Kidney (tissue), 13 donors: ENCODE measurements at regions not wholly inside any gene's neighbourhood (a gene's known extent, or its start where the extent isn't known, plus 50 kb on each side); places are given as distances from the start of the nearest gene placed in this dataset.

Source experiments
- DNase-seq, 5 donors: peaks; one replicate each; pipeline ENCODE4 v3.0.0-alpha.2; 2013 to 2020
- FAIRE-seq: peaks from 2 replicates; lab custom pipeline; 2012; peaks lifted over from hg19 to GRCh38; lab: Jason Lieb, UNC
- H3K27ac ChIP-seq, 2 donors: one replicate each; pipeline ENCODE4 v1.7.0; 2013; ENCODE audit warnings: low read depth in 2 of 2, low read length in 2 of 2, inconsistent platforms in 1 of 2
- H3K27me3 ChIP-seq: one replicate; pipeline ENCODE4 v1.7.1; 2013; ENCODE audit warnings: low read length, inconsistent platforms; ENCODE audit not compliant: control insufficient read depth, insufficient read depth
- H3K36me3 ChIP-seq, 3 donors: one replicate each; pipeline versions ENCODE4 v1.7.0 to v1.7.1; 2013; ENCODE audit warnings: low read length in 3 of 3, control low read depth in 1 of 3, inconsistent platforms in 1 of 3; ENCODE audit not compliant: insufficient read depth in 3 of 3, control insufficient read depth in 2 of 3
- H3K4me1 ChIP-seq, 3 donors: one replicate each; pipeline versions ENCODE4 v1.7.0 to v1.7.1; 2013; ENCODE audit warnings: low read length in 3 of 3, inconsistent platforms in 1 of 3, low read depth in 1 of 3; ENCODE audit not compliant: control insufficient read depth in 2 of 3, insufficient read depth in 2 of 3
- H3K4me3 ChIP-seq, 3 donors: one replicate each; pipeline versions ENCODE4 v1.7.0 to v1.8.1; 2013; ENCODE audit warnings: low read length in 3 of 3, control low read depth in 1 of 3, inconsistent platforms in 1 of 3
- H3K9ac ChIP-seq, 3 donors: one replicate each; pipeline versions ENCODE4 v1.7.0 to v1.7.1; 2013; ENCODE audit warnings: low read length in 3 of 3, control low read depth in 1 of 3, inconsistent platforms in 1 of 3
- H3K9me3 ChIP-seq, 3 donors: one replicate each; pipeline versions ENCODE4 v1.7.0 to v1.7.1; 2013; ENCODE audit warnings: low read length in 3 of 3, control low read depth in 1 of 3, inconsistent platforms in 1 of 3; ENCODE audit not compliant: control insufficient read depth in 2 of 3, insufficient read depth in 1 of 3
- intact Hi-C: fragments of 100-400 bp; cut with DNase I; formaldehyde crosslinking; loops from one replicate; pipeline ENCODE4 v1.11.1; 2022
- TF ChIP-seq, protein P1 (sequence below): IDR thresholded peaks from 3 replicates; pipeline ENCODE4 v1.5.1; 2012; ENCODE audit warnings: mild to moderate bottlenecking, moderate library complexity, borderline replicate concordance; ENCODE audit not compliant: insufficient read depth; ENCODE audit errors: extremely low read depth
- donor health status: control.
- donor health status: control.
- donor health status: control.
- donor health status: control.
- donor health status: control.
- donor health status: DM: yes; HTN: yes; CAD: no.
- donor health status: Normal renal cell carcinoma (clear cell type).

DNA sequence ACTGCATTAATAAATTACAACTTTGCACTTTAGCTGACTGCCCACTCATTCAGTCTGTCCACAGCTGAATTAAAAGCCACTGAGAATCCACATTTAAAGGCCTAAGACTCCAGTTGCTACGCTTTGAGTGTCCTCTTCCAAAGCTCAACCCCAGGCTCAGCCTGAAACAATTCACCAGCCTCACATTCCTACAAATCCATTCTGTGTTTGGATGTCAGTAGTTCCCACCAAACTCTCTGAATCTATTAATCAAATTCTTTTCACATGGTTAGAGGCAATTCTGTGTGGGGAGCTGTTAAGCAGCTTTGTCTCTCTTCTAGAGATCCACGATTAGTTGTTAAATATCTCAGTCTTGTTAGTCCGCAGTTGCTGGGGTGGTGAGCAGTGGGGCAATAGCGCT lies 116.8 kb upstream of the UBE2E2 start:
- Histone ChIP-seq H3K4me1 (no peaks in the 10 kb centered on the region), H3K36me3 (no peaks in the 10 kb centered on the region), H3K27ac (no peak overlapping the region), H3K9ac (no peak overlapping the region), H3K4me3 (no peak overlapping the region), H3K9me3 (no peaks in the 10 kb centered on the region), H3K27me3 (no peaks in the 10 kb centered on the region)
- no peak for FAIRE-seq
- DNase-seq = peak in 1 of 5 donors; percentile 31
- intact Hi-C loops = no loop called here
- TF ChIP-seq, protein P1, sequence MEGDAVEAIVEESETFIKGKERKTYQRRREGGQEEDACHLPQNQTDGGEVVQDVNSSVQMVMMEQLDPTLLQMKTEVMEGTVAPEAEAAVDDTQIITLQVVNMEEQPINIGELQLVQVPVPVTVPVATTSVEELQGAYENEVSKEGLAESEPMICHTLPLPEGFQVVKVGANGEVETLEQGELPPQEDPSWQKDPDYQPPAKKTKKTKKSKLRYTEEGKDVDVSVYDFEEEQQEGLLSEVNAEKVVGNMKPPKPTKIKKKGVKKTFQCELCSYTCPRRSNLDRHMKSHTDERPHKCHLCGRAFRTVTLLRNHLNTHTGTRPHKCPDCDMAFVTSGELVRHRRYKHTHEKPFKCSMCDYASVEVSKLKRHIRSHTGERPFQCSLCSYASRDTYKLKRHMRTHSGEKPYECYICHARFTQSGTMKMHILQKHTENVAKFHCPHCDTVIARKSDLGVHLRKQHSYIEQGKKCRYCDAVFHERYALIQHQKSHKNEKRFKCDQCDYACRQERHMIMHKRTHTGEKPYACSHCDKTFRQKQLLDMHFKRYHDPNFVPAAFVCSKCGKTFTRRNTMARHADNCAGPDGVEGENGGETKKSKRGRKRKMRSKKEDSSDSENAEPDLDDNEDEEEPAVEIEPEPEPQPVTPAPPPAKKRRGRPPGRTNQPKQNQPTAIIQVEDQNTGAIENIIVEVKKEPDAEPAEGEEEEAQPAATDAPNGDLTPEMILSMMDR = no peak

DNA sequence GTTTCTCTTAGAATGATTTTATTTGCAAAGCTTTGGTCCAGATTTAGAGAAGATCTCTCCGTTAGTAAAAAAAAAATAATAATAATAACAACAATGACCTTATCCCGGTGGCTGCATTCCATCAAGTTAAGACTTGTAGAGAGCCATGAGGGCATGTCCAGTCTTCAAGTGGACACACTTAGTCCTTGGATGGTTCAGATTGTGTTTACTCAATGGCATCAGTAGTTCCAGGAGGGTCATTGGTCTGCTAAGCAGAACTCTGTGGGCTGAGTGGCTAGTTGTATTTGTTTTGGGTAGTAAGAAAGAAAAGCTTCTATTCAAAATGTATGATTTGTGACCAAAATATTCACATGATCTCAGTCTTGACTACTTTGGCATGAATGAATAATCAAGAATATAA lies 116.3 kb upstream of the UBE2E2 start:
- no peak for FAIRE-seq
- intact Hi-C loops = no loop called here
- Histone ChIP-seq H3K27me3 (no peaks in the 10 kb centered on the region), H3K4me1 (no peaks in the 10 kb centered on the region), H3K9me3 (no peaks in the 10 kb centered on the region), H3K27ac (no peak overlapping the region), H3K9ac (no peak overlapping the region), H3K4me3 (no peak overlapping the region), H3K36me3 (no peaks in the 10 kb centered on the region)
- no peak for DNase-seq
- TF ChIP-seq, protein P1 = no peak

DNA sequence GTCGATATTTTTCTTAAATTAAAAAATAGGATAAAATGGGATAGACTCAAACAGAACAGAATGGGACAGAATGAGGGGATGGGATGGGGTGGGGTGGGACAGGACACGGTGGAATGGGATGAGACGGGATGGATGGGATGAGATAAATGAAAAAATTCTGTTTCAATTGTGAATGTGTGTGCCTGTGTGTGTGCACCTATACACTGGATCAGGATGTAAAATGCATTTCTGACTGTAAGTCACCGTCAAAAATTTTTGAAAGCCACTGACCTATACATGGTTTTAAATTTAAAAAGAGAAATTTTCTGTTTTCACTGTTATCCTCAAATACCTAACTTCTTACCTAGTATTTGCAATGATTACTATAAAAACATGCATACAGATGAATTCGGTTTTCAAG lies 108.7 kb upstream of the UBE2E2 start:
- FAIRE-seq = no peak
- no peaks in the 10 kb centered on the region for H3K36me3 ChIP-seq
- no peak for DNase-seq

More for the DNA sequence above, 108.7 kb upstream of the UBE2E2 start:
- H3K4me1 ChIP-seq = no peaks in the 10 kb centered on the region
- no peaks in the 10 kb centered on the region for H3K9me3 ChIP-seq
- no peaks in the 10 kb centered on the region for H3K27me3 ChIP-seq
- H3K4me3 ChIP-seq = no peak overlapping the region
- TF ChIP-seq, protein P1 = no peak
- H3K9ac ChIP-seq = no peak overlapping the region
- H3K27ac ChIP-seq = no peak overlapping the region
- intact Hi-C loops = no loop called here
